ENCODE measurements at regions not wholly inside any gene's neighbourhood (a gene's known extent, or its start where the extent isn't known, plus 50 kb on each side); places are given as distances from the start of the nearest gene placed in this dataset.
"Not testable (repeated sequence)": the region's sequence is repeated elsewhere in the genome, so short reads cannot be mapped to it uniquely, and the experiment has no call there.

DNA sequence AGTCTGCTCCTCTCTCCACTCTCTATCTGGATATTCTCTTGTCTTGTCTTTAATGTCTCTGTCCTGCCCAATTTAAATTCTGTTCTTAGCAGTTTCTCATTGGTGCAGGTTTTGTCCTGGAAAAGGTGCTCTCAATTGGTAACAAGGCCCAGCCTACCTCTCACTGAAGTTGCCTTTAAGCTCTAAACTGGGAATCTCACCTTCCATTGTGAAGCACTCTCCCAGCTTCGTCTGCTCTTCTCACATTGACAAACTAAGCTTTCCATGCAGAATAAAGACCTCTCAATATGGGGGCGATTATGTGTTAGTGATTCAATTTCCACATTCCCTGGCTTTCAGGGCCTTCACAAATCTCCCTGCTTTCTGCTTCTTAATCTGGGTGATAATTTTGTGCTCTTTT lies 1712.2 kb downstream of the GRIK2 start:
- Histone ChIP-seq H3K27me3 (ENCODE audit: low read length) (no peaks in the 10 kb centered on the region), H3K9me2 (replicated peaks; ENCODE audit: insufficient read depth, low read length) (no peaks in the 10 kb centered on the region; the same call in 1 of the 2 replicates), H3K79me2 (ENCODE audit: insufficient read depth, low read length) (no peaks in the 10 kb centered on the region), H3K4me2 (ENCODE audit: low read depth, low read length, poor library complexity, severe bottlenecking) (no peak overlapping the region), H3K4me3 (ENCODE audit: insufficient read depth, low read length, poor library complexity, severe bottlenecking) (no peak overlapping the region), H3K36me3 (ENCODE audit: low read length) (no peaks in the 10 kb centered on the region), H3F3A (ENCODE audit: insufficient read depth) (no peaks in the 10 kb centered on the region), H3K9ac (ENCODE audit: low read length) (no peak overlapping the region), H4K20me1 (ENCODE audit: low read depth, low read length) (no peaks in the 10 kb centered on the region), H3K9me3 (ENCODE audit: insufficient read depth, low read length) (no peaks in the 10 kb centered on the region), H2AFZ (ENCODE audit: low read depth, low read length, severe bottlenecking) (no peak overlapping the region), H3K27ac (ENCODE audit: low read depth, low read length) (no peak overlapping the region)
- TF ChIP-seq EZH2phosphoT487 (conservative IDR thresholded peaks at IDR 0.05; ENCODE audit: low read length) (no peak), CTCF (IDR thresholded peaks at IDR 0.05; ENCODE audit: insufficient read depth, low read length, poor library complexity, severe bottlenecking) (no peak)

- no peaks in the 10 kb centered on the region for H4K20me1 ChIP-seq (ENCODE audit: low read depth, low read length)
- no peaks in the 10 kb centered on the region for H3K9me3 ChIP-seq (ENCODE audit: insufficient read depth, low read length)
- TF ChIP-seq CTCF (IDR thresholded peaks at IDR 0.05; ENCODE audit: insufficient read depth, low read length, poor library complexity, severe bottlenecking), result no peak
- no peak overlapping the region for H2AFZ ChIP-seq (ENCODE audit: low read depth, low read length, severe bottlenecking)
- no peaks in the 10 kb centered on the region for H3K27me3 ChIP-seq (ENCODE audit: low read length)
- H3K4me3 ChIP-seq (ENCODE audit: insufficient read depth, low read length, poor library complexity, severe bottlenecking), result no peak overlapping the region
- H3K9me2 ChIP-seq (replicated peaks; ENCODE audit: insufficient read depth, low read length), result no peaks in the 10 kb centered on the region; the same call in 1 of the 2 replicates
- H3K36me3 ChIP-seq (ENCODE audit: low read length), result no peaks in the 10 kb centered on the region
- H3K79me2 ChIP-seq (ENCODE audit: insufficient read depth, low read length), result no peaks in the 10 kb centered on the region
- H3K9ac ChIP-seq (ENCODE audit: low read length), result no peak overlapping the region
- no peak overlapping the region for H3K27ac ChIP-seq (ENCODE audit: low read depth, low read length)
- H3F3A ChIP-seq (ENCODE audit: insufficient read depth), result no peaks in the 10 kb centered on the region
- no peak overlapping the region for H3K4me2 ChIP-seq (ENCODE audit: low read depth, low read length, poor library complexity, severe bottlenecking)
Measured at GRCh38 chr6:103101267-103101666, 1707.8 kb downstream of the GRIK2 start.

DNA sequence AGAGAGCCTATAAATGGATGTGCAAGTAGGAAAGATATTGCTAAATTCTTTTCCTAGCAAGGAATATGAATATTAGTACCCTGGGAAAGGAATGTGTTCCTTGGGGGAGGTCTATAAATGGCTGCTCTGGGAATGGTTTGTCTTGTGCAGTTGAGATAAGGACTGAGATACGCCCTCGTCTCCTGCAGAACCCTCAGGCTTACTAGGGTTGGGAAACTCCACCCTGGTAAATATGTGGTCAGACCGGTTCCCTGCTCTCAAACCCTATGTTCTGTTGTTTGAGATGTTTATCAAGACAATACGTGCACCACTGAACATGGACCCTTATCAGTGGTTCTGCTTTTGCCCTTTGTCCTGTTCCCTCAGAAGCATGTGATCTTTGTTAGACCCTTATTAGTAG lies 1698.9 kb downstream of the GRIK2 start:
- not testable (repeated sequence) for H4K20me1 ChIP-seq (ENCODE audit: low read depth, low read length); H2AFZ ChIP-seq (ENCODE audit: low read depth, low read length, severe bottlenecking); H3K36me3 ChIP-seq (ENCODE audit: low read length); H3K27ac ChIP-seq (ENCODE audit: low read depth, low read length); H3K79me2 ChIP-seq (ENCODE audit: insufficient read depth, low read length); H3K9ac ChIP-seq (ENCODE audit: low read length); H3K9me3 ChIP-seq (ENCODE audit: insufficient read depth, low read length); H3K4me2 ChIP-seq (ENCODE audit: low read depth, low read length, poor library complexity, severe bottlenecking); H3F3A ChIP-seq (ENCODE audit: insufficient read depth); H3K4me3 ChIP-seq (ENCODE audit: insufficient read depth, low read length, poor library complexity, severe bottlenecking); H3K9me2 ChIP-seq (replicated peaks; ENCODE audit: insufficient read depth, low read length); H3K27me3 ChIP-seq (ENCODE audit: low read length)

DNA sequence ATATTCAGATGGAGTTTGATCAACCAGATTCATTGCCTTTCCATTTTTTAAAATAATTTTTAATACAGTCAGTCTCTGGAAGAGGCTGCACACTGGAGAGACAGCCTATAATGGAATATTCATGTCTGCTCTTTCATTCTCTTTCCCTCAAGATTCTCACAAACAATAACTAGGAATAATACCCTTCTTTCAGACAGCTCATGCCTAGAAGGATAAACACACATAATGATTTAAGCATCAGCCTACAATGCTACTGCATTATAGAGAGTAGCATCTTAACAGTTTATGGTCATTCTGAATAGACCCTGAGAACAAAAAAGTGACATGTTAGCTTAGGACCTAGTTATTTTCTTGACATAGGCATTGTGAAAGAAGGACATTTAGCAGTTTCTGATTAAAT lies 1692.3 kb downstream of the GRIK2 start:
- H3K9me3 ChIP-seq (ENCODE audit: insufficient read depth, low read length), result no peaks in the 10 kb centered on the region
- H3K9me2 ChIP-seq (replicated peaks; ENCODE audit: insufficient read depth, low read length), result 0 out of 2 replicates have a peak, but pooled peaks cover 1% of the 10 kb centered on the region
- no peak overlapping the region for H3K9ac ChIP-seq (ENCODE audit: low read length)
- no peaks in the 10 kb centered on the region for H3K79me2 ChIP-seq (ENCODE audit: insufficient read depth, low read length)
- no peak overlapping the region for H3K27ac ChIP-seq (ENCODE audit: low read depth, low read length)
- no peaks in the 10 kb centered on the region for H3K27me3 ChIP-seq (ENCODE audit: low read length)
- no peaks in the 10 kb centered on the region for H3K36me3 ChIP-seq (ENCODE audit: low read length)
- no peak overlapping the region for H2AFZ ChIP-seq (ENCODE audit: low read depth, low read length, severe bottlenecking)
- no peaks in the 10 kb centered on the region for H3F3A ChIP-seq (ENCODE audit: insufficient read depth)
- no peak for TF ChIP-seq CTCF (IDR thresholded peaks at IDR 0.05; ENCODE audit: insufficient read depth, low read length, poor library complexity, severe bottlenecking)
- no peak for TF ChIP-seq EZH2phosphoT487 (conservative IDR thresholded peaks at IDR 0.05; ENCODE audit: low read length)
- H3K4me2 ChIP-seq (ENCODE audit: low read depth, low read length, poor library complexity, severe bottlenecking), result no peak overlapping the region
- H3K4me3 ChIP-seq (ENCODE audit: insufficient read depth, low read length, poor library complexity, severe bottlenecking), result no peak overlapping the region
- no peaks in the 10 kb centered on the region for H4K20me1 ChIP-seq (ENCODE audit: low read depth, low read length)
